NCI-H187 (cell line): ENCODE measurements at regions not wholly inside any gene's neighbourhood (a gene's known extent, or its start where the extent isn't known, plus 50 kb on each side); places are given as distances from the start of the nearest gene placed in this dataset.
"Not testable (repeated sequence)": the region's sequence is repeated elsewhere in the genome, so short reads cannot be mapped to it uniquely, and the experiment has no call there.

Experiments
- DNase-seq, 2 experiments: peaks; one replicate each; lab custom pipeline; 2025; lab: John Stamatoyannopoulos, UW

DNA sequence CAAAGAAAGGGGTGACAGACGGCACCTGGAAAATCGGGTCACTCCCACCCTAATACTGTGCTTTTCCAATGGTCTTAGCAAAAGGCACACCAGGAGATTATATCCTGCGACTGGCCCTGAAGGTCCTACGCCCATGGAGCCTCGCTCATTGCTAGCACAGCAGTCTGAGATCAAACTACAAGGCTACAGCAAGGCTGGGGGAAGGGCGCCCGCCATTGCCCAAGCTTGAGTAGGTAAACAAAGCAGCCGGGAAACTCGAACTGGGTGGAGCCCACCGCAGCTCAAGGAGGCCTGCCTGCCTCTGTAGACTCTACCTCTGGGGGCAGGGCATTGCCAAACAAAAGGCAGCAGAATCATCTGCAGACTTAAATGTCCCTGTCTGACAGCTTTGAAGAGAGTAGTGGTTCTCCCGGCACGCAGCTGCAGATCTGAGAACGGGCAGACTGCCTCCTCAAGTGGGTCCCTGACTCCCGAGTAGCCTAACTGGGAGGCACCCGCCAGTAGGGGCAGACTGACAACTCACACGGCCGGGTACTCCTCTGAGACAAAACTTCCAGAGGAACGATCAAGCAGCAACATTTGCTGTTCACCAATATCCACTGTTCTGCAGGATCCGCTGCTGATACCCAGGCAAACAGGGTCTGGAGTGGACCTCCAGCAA lies 406.0 kb downstream of the TFAP2B start:
- DNase-seq: not testable (repeated sequence)

DNA sequence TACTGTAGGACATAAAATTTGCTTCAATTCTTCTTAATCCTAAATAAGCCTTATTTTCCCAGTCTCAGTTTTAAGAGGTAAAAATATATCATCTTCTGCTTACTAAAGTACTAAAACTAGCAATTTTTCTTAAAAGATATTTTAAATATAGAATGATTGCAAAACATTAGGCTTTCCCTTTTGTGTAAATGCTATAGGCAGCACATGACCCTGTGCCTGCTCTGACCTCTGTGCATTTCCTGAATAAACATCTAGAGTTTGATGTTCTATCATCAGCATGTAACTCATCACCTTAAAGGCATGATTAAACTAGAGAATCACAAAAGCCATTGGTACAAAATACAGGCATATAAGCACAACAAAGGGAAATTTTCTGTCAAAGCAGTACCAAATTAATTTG lies 422.7 kb downstream of the TFAP2B start:
- no peak for DNase-seq

DNA sequence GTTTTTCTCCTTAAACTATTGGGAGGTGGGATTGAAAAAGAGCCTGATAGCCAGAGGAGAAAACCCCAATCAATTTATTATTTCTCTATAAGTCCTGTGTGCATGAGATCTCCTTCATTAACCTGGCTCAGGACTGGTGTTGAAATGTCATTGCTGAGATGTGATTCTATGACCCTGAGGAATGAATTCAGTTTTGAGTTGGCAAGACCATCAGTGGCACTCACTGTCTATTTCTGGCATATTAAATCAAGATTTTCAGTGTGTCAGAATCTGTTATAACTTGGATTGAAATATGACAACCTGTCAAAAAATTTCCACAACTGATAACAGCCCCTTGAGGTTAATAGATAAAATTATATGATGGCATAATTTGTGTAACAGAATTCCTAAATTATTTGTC lies 431.1 kb downstream of the TFAP2B start:
- DNase-seq: no peak

DNA sequence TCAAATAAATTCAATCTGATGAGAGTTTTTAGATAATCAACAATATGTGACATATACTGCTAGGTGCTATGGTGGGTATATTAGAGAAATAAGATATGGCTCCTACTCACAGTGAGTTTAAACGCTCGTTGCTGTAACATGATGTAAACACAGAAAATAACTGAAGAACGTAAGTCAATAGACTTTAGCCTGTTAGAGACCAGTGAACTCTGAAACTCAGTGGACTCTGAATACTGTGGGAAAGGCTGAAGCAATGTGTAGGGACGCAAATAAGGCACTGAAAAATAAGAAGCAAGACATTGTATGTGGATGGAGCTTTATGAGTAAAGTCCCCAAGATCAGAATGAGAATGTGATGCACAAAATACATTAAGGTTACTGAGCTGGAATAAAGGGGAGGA lies 431.6 kb downstream of the TFAP2B start:
- no peak for DNase-seq

DNA sequence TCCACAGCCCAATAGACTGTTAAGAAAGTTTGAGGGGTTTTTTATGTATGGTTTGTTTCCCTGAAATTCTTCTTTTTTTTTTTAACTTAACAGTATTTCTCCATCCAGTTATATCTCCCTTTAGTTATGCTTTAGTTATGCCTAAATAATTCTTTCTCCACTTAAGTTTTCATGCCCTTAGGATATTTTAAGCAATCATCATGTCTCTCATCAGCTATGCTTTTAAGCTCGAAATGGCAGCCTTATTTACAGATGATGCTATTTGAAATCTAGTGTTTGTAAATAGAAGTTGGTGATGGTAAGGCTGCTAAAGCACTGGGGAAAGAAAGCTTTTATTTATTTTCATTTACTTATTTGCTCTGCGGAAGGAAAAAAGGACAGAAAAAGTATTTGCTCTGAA lies 439.3 kb downstream of the TFAP2B start:
- no peak for DNase-seq

DNA sequence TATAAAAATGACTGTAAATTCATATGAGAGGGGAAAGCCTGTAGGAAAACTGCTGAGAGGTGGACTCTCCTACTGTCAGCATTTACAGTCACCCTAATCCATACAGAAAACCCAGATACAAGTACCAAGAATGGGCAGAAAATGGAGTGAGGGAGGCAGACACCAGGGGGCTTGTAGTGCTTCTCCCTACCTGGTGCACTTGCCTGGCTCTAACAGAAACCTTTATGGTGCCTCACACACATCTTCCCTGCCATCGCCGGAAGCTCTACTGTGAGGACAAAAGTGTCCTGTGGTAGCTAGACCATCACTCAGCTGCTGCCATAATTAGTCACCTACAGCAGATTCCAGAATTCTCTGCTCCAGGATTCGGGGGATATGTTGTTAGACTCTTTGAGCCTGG lies 441.3 kb downstream of the TFAP2B start:
- DNase-seq: no peak

DNA sequence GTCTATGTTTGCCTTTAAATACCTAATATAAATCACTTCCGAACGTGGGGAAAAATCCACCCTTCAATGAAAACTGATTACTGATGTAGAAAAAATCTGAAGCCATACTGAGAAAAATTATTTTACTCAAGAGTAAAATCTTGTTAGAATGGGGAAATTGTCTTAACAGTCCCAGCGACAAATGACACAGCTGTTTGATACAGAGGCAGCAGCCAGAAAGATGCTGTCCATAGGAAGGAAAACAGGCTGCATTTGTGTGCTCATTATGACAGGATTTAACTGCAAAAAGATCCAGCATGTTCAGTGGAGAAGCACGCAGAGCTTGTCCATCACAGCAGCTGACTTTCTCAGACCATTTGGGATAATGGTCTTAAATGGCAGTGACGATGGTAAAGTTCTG lies 443.0 kb downstream of the TFAP2B start:
- DNase-seq: no peak

DNA sequence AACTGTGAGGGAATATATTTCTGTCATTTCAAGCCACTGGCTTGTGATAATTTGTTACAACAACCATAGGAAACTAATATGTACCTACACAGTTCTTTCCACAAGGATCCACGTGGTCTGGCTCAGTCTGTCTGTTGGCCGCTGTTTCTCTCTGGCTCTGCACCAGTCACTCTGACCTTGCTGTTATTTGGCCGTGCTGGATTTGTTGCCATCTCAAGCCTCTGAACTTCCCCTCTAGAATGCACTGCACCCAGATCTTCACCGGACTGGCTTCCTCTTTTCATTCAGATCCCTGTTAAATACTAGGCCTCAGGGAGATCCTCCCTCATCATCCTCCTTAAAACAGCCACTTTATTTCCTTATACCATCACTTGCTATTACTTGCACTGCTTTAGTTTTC lies 446.8 kb downstream of the TFAP2B start:
- DNase-seq: no peak

DNA sequence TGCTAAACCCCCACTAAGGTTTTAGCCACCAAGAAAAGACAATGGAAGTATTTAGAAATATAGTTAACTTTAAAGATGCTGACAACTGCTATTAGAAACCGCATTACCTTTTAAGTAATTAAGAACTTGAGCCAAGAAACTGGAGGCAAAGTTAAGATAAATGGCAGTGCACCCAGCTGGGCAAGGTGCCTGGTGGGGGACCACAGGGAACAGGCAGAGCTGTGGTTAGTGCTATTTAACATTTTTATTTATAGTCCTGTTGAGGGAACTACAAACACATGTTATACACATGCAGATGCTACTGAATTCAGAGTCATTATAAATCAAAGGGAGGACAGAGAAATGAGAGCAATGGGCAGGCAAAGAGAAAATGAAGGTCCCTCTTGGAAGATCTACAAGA lies 447.9 kb downstream of the TFAP2B start:
- no peak for DNase-seq

DNA sequence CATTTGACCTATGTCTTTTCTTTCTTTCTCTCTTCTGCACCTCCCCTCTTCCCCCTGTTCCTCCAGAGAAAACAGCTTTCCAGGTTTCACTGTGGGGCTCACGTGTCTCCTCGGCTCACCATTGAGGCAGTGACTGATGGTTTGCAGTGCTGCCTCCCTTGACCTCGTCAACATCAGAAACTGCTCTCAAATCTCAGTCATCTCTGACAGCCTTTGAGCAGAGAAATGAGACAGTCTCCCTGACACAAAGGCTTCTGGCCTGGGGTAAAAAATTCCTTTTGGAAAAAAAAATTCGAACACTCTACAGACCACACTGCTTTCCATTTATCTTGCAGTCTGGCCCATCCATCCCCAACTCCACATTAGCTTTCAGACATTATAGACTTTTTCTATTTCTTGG lies 450.0 kb downstream of the TFAP2B start:
- DNase-seq: no peak

DNA sequence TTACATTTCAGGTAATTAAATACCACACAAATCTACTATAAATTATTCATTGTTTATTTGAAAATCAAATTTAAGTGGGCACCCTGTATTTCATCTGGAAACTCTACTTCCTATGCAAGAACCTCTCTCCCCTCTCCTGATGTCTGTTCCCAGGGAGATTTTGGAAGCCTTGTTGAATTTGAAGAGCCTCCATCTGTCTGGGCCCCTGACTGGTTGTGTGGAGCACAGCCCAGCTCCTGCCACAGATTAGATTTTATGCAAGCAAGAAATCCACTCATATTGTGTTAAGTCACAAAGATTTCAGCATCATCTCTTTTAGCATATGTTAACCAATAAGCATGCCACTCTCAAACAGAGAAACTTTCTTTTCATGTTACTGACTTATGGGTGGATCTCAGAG lies 451.2 kb downstream of the TFAP2B start:
- no peak for DNase-seq

DNA sequence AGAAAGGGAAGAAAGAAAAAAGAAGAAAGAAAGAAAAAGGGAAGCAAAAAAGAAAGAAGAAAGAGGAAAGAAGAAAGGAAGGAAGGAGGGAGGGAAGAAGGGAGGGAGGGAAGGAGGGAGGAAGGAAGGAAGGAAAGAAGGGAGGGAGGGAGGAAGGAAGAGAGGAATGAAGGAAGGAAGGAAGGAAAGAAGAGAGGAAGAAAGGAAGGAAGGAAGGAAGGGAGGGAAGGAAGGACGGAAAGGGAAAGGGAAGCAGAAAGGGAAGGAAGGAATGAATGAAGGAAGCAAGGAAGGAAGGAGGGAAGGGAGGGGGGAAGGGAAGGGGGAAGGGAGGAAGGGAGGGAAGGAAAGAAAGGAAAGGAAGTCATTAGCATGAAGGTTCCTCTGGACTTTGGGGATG lies 452.9 kb downstream of the TFAP2B start:
- DNase-seq: no peak

DNA sequence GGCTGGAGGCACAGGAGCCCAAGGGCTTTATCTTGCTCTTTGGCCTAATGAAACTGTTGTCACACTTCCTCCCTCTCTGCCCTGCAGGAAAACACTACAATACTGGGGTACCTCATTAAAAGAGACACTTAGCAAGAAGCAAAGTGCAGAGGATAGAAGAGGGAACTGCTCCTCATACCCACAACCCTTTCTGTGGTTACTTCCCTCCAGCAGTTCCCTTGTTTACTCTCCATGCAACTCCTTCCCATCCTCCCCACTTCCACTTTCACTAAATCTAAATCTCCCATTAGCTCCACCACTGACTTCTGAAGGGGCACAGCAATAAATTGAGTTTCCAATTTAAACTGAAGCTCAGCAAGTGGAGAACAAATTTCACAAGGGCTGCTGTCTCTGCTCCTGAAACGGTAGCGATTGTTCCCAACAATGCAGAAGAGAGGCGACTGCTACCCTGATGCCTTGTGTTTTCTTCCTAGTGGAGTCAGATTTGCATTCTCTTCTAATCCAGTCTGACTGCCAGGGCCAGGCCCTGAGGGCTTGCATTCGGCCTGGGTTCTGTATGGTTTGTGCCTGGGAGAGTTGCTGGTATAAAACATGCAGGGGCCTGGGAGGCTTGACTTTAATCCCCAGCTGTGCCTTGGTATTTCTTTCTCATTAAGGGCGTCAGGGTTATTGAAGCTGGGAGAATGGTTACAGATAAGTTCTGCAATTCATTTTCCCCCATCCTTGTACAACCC lies 454.7 kb downstream of the TFAP2B start:
- no peak for DNase-seq

DNA sequence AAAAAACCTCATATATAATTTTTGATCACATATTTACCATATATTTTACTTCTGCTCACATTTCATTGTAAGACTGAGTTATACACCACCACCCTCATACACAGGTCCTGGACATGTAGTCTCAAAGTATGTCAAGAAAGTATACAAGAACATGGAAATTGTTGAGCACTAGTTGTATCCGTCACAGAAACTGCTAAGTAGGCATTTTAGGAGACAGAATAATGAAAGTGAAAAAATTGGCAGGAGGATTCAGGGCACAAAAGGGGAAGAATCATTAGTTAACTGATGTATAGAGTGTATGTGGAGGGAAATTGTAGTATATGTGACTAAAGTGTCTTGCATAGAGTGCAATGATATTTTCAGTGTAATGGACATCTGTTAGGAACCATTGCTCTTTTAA lies 458.8 kb downstream of the TFAP2B start:
- no peak for DNase-seq

DNA sequence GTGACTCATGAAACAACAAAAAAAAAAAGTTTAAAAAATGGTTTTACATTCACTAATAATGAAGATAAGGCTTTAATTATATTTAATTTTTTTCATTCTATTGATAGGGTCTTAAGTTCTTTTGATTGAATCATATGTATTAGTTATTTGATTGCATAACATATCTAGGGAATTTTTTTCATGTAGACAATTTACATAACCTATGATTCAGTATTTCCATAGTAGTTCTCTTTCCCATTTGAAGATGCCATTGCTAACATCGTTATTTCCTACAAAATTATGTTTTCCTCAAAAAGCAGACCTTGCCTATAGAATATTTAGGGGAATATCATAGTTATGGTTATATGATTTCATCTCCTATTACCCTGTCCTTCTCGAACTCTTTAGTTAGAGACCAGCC lies 463.4 kb downstream of the TFAP2B start:
- DNase-seq: no peak

DNA sequence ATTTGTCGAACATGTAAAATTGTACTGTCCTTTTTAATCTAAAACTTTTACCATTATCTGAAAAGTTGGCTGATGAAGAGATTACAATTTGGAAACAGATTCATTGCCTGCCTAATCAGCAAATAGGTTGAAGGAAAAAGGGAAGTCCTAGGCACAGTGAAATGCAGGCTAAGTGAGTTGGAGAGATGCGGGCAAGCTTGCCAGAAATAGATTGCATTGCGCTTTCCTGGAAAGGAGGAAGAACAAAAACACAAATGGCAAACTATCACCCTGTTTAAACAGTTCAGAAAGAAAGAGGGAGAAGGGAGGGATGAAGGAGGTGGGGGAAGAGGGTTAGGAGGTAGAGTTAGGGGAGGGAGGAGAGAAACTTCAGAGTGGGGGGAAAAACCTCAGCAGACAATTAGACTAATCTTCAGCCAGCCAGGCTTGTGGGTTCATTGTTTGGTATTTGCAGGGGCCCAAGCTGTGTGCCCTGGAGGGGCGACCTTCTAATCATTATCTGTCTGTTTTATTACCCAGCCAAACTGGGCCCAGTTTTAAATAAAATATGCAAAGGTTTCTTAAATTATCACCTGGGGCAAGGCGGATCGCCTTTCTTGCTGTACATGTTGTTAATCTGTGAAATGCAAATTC lies 465.2 kb downstream of the TFAP2B start:
- DNase-seq: no peak

DNA sequence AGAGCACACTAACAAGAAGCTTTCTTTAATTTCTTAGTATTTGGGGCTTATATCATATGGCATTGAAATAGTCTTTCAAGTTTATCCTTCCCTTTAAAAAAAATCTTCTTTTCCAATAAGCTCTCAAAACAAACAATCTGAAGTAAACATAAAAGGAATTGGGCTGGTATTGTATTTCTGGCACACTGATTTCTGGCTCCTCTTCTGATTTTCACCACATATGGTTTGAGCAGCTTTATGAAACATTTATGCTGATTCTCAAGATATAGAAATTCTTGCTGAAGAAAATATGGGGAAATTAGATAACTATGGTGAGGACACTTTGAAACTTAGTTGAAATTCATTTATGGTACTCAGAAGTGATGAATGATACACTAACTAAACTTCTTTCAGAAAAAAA lies 467.2 kb downstream of the TFAP2B start:
- no peak for DNase-seq

DNA sequence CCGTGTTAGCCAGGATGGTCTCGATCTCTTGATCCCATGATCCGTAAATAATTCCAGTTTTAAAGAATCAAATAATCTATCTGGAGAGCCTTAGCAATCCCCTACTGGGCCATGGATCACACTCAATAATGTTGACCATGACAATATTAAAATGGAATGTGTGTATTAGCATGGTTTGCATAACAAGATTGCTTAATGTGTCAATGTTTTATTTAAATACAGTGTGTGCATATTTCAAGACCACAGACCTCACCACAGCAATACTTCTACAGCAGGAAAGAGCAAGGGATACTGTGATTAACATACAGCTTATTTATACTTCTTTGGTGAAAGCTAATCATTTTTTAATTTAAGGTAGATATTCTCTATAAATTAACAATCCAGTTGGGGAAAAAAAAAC lies 470.4 kb downstream of the TFAP2B start:
- DNase-seq: no peak

DNA sequence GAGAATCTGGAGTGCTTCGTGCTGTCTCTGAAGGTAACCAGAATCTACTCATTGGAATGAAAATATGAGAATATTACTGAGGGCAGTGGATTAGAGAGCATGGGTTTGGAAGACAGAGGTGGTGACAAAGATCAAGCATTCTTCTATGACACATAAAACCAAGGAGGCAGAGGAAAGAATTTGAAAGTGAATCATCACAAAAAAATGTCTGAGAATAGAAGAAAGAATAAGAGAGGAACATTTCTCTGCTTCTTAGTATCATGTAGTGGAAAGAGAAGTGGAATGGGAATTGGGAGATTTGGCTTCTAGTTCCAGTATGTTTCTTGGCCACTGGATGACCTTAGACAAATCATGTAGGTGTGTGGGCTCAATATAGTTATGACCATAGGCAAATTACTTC lies 474.0 kb downstream of the TFAP2B start:
- DNase-seq: no peak

DNA sequence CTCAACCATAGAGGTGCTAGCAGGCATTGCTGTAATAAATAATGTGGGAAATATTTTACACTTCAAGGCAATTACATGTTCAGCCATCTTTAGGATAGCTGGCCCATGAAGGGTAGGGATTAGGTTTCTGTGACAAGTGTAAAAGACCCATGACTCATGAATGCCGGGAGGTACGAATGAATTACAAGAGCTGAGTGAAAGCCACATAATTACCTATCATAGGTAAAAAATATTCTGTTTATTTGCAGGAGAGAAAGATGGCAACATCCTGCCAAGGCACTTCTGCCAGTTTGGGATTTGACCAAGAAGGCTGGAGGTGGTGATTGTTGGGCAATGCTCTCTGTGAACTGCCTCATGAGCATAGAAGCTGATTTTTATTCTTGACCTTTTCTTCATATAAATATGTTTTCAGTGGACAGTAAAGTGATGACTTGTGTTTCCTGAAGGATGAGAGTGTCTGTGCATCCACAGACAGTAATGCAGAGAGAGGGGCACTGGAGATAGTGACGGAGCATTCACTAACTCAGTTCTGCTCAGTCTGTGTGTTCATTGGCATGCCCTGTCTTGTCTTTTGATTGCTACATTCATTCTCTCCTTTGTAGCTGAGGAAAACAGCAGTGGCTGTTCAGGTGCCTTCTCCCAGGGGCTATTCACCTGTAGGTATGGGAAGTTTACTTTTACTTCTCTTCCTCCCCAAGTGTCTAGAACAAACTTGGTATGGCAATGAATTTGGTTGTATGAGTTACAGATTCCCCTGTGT lies 481.1 kb downstream of the TFAP2B start:
- no peak for DNase-seq

DNA sequence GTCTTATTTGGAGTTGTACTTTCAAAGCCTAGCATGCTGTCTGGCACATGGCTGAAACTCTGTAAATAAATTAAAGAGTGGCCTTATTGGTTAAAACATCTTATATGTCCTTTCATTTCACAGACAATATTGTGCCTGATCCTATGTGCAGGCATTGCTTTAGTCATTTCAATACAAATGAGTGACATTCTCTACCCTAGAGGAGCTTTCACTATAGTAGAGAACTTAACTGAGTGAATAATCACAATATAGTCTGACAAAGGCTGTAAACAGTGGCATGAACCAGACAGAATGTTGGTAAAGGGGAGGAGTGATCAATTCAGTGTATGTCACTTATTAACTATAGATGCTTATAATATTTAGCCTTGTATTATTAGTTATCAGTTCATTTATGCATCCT lies 481.8 kb downstream of the TFAP2B start:
- DNase-seq: no peak

DNA sequence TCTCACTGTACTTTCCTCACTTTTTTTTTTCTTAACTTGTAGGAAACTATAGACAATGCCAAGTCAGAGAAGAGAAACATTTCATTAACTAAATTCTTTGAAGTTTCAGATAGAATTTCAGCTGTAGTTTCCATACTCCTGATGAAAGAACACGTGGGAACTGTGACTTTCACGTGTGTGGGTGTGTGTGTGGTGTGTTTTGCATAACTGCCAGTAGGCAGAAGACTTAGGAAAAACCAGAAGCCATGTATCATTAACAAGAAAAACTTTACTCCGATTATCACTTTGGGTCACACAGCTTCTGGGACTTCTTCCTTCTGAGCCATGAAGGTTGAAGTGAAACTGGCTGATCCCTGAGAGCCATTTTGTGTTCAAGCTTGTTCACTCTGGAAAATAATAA lies 483.3 kb downstream of the TFAP2B start:
- no peak for DNase-seq

DNA sequence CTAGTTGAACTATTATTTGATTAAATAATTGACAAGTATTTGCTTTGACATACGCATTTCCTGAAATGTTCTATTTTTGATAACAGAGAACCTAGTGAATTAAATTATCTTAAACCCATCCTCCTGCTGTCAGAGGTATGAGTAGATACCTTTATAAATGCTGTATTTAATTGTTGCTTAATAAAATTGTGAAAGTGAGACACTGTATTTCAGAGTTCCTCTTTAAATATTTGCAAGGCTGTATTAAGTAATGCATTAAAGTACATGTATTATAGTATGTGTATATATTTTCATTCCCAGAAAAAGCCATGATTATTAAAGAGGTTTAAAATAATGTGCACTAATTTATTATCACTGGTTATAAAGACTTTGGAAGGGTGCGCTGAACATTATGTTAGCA lies 483.8 kb downstream of the TFAP2B start:
- DNase-seq: no peak
